CD4-positive, alpha-beta T cell treated with Interleukin-12 subunit alpha and Interleukin-12 subunit beta, for 1 hour (primary cell): ENCODE measurements at regions not wholly inside any gene's neighbourhood (a gene's known extent, or its start where the extent isn't known, plus 50 kb on each side); places are given as distances from the start of the nearest gene placed in this dataset.

Experiments
- DNase-seq: peaks from one replicate; pipeline ENCODE4 v3.0.0-alpha.2; 2020

DNA sequence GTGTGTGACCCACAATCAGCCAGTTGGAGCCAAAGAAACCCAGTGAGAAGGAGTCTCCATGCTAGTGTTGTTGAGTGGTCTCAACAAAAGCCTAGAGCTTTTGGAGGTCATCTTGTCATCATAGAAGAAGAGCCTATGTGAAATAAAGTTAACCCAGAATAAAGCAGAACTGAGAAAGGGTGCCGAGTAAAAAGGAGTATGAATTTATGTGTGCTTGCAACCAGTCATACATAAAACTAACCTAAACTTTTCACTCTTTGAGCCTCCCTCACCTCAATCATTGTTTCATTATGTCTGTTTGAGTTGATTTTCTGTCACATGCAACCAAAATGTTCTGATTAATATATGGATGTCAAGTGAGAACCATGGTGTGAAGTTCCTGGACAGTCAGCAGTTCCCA is 599.3 kb upstream of the ZEB2 start:
- no peak for DNase-seq

DNA sequence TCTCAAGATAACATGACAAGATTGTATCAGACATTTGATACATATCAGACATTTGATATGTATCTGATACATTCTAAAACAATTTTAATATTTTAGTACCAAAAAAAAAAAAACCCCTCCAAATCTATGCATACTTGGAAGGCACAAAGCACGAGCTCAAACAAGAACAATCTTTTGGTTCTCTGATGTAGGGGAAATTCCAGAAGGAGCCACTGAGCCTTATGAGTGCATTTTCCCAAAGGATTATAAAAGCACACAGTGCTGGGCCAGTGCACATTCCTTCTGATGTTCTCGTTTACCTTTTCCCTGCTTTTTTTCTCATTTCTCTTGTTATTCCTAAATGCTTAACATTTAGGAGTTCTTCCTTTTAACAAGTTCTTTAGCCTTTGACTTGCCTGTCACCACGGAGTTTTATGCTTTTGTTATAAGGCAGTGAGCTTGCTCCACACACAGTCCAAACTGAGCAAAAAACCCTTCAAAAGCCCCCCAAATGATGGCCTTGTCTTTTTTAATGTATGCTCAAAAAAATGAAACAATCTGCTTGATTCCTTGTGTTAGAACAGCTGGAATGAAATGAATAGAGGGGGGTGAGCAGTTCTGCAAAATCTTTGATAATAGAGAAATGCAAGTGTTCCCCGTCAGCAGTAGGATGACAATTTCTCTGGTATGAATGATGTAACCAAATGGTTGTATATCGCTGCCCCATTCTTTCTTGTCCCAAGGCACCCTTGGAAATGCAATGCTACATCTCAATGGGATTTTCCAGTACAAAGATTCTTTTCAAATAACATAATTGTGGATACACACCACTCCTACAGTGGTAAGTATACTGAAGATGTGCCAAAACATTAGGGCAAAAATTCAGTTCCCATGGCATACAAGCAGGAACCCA is 597.2 kb upstream of the ZEB2 start:
- no peak for DNase-seq

DNA sequence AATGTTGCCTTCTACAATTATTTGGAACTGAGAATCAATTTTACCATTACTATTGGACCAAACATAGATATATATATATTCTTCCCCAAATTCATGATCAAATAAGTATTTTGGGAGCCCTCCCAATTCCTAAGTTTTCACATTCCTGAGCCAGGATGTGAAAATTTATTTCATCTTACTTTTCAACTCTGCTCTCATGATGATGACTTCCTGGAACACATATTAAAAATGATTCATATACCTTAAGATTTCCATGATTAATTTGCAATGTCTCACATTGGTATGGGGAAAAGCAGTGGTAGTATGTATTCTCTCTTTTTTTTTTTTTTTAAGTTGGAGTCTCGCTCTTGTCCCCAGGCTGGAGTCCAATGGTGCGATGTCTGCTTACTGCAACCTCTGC is 596.1 kb upstream of the ZEB2 start:
- DNase-seq: no peak

DNA sequence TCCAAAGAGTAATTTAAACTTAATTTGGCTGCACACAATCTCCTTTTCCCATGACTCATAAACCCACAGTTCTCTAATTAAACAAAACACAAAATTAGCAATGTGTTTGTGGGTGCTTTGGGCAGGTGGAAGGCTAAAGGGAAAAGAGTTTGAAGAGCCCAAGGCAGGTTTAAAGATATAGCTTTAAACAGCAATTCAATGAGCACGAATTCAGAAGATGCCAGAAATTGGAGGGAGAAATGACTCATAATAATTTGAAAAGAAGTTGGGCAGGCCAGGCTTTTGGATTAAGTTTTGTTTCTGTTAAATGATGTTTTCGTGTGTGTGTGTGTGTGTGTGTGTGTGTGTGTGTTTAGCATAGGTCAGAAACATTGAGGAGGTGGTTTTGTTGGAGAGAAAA is 594.8 kb upstream of the ZEB2 start:
- no peak for DNase-seq

DNA sequence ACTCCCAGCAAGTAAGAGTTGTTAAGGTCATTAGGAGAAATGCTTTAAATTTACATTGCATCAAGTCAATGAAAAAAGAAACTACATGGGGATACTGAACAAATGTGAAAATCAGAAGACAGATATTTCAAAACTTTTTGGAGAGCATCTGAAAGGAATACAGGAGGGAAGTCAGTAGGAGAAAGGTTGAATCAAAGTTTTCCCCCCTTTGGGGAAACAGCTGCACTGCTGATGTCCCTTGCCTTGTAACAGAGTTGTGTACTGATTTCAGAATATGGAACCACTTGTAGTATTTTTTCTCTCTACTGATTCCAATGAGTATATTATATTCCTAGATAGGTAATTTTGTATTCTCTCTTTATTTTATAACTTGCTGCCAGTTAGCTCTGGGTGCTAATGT is 592.5 kb upstream of the ZEB2 start:
- DNase-seq: no peak

DNA sequence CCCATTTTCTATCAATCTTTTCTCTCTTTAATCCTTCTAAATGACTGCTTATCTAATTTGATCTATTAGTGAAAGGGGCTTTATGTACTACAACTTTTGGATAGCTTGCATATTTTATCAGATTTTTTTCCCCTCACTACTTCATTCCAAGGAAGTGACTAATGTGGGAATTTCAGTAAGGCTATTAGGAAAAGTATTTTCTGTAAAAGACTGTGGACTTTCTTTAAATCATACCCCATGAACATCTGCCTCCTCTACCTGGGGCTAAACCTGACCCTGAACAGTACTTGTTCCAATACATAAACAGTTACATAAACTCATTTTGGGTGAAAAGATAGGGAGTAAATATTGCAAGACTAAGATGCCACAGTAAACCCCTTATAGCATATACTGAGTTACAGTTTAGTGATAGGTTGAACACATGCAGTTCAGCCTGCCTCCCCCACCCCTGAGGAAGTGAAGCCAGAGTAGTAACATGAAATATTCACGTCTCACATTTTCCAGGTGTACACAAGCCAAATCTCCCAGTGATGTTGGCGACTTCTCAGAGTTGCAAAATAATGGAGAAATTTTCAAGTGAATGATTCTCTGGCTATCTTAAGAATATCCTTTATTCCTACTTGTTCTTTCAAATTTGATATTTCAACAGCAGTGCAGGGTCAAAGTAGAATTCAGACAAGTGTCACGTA is 590.9 kb upstream of the ZEB2 start:
- DNase-seq: no peak

DNA sequence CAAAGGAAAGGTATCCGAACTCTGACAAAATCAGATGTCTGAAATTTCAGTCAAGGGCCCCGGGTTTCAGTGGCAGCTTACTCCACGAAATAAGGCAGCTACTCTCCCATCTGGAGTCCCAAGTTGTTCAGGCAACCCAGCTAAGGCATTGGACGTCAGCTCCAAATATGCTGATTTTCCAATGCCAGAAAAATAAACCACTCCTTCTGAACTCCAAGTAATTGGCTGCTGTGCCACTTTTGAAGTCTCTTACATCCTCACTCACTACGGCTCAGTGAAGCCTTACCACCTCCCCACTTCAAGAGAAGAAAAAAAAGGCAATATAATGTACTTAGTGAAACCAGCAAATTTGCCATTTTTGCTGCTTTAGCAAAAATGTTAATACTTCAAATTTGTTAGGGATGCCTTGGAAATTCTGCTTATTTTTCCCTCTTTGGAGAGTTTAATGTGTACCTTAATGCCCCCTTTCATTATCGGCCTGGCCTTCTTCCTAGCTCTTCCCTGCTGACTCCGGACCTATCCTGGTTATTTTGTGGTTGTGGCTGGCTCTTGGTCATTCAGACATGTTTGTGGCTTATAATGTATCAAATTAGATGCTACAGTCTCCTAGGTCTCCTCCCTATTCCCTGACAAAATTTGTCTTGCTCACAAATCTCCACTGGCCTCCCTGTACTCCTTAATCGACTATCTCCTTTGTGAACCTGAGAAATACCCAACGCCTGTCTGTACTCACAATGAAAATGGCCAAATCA is 589.2 kb upstream of the ZEB2 start:
- no peak for DNase-seq

DNA sequence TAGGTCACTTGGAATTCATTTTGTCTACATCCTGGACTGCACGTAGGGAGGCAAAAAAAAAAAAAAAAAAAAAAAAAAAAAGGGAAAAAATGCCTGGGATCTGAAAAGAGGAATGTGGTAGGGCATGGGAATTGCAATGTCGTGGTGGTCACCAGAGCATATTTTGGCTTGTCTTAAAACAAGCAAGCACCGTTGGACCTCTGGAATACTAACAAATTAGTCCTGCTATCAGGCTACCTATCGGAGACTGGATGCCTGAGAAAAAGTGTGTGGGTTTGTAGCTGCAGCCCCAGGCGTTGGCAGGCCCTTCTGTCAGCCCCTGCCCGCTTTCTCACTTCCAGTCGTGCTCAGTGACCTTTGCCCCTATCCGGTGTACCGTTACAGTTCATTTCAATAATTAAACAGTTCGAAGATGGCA is 588.5 kb upstream of the ZEB2 start:
- DNase-seq: no peak

DNA sequence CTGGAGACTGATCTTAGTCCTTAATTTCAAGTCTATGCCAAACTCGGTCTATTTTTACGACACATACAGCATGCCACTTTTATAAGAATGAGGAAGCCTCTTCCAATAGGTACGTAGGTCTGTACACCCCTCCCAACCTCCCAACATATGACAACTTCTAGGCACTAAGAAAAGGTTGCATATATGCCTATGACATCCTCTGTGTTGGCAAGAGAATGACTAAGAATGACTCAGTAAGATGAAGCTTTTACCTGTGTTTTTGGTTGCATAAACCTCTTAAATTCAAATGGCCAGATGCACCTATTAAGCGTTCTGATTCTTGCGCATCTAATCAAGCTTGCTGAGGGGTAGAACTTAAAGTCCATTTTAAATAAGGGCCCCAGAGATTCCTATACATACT is 586.4 kb upstream of the ZEB2 start:
- no peak for DNase-seq

DNA sequence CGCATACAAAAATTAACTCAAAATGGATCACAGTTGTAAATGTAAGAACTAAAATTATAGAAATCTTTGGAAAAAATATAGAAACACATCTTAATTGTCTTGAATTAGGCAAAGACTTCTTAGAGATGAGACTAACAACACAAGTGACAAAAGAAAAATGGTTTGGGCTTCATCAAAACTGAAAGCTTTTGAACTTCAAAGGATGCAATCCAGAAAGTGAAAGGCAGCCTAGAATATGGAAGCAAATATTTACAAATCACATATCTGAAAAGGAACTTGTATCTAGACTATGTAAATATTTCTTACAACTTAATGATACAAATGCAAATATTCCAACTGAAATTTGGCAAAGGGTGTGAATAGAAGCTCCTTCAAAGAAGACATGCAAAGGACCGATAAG is 582.8 kb upstream of the ZEB2 start:
- DNase-seq: no peak

DNA sequence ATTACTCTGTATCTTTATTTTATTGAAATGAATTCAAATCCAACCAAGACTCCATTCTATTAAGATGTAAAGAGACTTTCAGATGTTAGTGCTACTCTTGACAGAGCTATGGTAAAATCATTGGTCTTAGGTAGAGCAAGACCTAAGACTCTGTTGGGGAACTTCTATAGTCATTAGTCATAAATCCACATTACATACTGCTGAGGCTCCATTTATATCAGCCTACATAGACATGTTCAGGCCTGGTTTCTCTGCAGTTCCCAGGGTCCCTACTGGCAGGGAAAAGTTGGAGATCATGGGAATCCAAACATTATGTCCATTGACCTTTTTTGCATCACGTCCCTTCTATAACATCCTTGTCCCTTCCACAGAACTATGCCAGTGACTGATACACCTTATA is 580.4 kb upstream of the ZEB2 start:
- no peak for DNase-seq

DNA sequence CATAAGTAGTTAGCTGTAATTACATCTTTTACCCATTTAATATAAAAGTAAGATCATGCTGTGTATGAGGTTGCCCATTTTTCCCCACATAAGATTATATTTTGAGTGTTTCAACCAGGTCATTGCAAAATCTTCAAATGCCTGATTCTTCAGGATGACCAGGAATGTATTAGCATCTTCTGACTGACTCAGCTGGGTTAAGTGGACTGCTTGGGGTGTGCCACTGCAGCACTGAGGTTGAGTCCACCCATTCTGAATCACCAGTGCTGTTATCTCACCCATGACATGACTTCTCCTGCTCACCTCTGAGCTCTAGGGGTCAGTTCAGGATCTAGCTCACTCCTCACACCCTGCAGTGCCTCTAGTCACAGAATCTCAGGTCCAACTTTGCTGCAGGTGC is 576.7 kb upstream of the ZEB2 start:
- no peak for DNase-seq

DNA sequence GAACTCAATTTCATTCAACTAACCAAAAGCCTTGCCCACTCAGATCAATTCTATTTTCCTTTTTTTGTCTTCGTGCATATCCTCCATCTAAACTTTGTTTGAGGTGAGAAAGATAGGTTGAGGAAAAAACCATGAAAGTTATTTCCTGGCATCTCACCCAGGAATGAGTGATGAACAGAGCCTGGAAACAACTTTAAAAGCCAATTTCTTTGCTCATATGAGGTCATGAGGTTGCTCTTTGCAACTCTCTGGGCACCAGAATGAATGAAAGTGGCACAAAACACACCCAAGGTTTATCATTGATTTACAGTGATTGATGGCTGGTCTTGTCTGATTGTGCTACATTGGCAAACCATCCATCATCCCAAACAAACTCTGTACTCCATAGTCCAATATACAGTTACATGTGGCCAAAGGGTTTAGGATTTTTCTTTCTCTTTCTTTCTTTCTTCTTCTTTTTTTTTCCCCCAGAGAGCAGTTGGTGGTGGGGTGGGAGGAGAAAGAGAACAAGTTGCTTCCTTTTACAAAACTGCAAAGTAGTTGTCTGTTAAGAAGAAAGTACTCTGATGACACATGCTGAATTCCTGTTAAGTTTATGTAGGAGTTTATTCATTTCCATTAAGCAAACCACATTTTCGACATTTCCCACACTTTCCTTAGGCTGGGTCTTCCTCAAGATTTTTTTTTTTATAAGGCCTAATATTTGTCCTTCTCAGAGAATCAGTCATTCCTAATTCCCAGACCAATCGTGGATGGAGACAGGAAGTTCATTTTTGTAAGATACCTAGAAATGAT is 575.9 kb upstream of the ZEB2 start:
- no peak for DNase-seq

DNA sequence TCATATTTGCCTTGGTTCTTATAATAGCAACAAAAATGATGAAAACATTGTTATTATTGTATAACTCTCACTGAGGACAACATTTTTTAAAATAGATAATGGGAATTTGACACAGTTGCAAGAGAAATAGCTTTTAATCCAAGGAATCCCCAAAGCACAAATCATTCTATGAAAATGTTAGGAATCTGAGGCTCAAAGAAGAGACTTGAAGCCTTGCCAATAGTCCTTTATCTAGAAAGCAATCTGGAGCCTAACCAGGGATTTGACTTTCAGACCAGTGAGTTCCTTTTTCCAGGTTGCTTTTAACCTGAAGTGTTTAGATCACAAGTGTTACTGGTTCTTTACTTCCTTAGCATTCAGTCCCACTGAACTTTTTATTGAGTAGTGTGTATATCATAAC is 574.5 kb upstream of the ZEB2 start:
- DNase-seq: no peak

DNA sequence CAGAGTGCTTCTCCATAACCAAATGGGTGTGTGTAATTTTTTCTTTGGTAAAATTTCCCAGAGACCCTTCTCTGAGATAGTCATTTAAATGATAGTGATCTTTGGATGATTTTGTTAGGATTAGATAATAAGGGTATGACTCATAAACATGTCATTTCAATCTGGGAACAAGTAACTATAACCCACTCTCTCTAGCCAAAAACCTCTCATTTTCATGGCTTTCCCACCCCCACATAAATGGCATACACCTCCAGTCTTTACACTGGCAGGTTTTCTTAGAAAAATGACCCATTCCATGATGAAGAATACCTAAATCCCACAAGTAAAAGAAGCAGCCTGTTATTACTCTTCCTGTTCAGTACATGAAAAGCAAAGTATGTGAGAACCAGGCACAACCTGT is 572.0 kb upstream of the ZEB2 start:
- no peak for DNase-seq

DNA sequence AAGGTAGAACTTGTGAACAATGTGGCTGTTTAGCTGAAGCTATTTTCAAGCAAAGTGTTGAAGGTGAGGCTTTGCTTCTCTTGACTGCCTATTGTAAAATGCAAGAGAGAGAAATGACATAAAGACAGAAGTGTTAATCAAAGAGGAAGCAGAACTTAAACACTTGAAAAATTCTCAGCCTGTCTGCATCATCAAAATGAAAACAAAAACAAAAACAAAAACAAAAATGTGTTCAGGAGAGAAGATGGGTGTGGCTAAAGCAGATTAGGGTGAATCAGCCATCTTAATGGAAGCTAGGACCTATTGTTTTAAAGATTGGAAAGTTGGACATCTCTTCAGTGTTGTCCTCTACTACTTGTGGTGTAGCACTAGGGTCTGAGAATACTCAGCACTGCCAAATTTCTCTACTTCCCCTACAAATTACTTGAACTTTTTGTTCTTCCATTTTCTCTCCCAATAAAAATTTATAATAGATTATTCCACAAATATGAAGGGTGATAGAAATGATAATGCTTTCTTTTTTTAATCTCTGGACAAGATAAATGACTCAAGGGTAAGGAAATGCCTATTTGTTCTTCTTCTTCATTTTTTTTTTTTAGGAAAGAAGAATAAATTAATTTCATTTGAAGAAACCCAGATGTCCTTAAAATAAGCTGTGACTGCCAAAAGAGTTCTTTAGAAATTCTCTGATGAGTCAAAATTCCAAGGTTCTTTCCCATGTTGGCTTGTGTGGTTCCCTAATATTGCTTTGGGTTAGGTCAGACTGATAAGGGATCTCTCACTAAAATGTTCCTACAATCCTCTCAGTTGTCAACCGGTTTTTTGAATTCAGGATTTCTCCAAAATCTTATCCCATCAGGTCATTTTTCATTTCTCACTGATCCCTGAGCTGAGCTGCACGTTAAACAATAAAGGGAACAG is 571.2 kb upstream of the ZEB2 start:
- DNase-seq: no peak

DNA sequence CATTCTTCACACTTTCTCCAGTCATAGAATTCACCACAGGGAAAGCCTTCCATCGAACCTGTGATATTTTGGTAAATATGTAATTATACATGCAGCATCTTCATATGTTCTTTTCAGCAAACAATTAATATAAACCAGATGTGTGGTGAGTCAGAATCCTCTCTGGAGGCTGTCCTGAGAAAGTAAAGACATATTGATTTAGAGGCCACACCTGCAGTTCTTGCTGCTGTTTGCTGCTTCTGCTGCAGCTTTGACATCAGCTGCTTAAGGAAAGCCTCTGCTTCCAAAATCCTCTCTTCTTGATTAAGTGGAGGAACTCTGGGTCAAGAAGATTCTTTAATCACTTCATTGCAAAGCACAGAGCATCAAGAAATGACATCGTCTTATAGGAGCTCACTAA is 568.8 kb upstream of the ZEB2 start:
- no peak for DNase-seq

DNA sequence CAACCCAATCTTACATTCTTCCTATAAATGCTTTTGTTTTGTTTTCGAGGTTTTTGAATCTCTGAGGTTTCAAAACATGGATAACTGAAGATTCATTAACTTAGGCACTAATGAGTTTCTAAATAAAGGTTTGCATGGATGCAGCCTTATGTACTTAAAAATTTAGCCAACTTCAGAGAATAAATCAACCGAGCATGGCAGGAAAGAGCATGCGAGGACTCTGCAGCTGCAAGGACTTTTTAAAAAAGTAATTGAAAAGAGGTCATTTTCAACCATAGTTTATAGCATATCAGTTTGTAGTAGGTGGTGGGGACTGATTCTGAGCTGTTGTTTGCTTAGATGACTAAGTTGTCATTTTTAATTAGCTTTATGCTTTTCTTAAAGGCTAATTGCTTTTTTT is 567.0 kb upstream of the ZEB2 start:
- DNase-seq: no peak

DNA sequence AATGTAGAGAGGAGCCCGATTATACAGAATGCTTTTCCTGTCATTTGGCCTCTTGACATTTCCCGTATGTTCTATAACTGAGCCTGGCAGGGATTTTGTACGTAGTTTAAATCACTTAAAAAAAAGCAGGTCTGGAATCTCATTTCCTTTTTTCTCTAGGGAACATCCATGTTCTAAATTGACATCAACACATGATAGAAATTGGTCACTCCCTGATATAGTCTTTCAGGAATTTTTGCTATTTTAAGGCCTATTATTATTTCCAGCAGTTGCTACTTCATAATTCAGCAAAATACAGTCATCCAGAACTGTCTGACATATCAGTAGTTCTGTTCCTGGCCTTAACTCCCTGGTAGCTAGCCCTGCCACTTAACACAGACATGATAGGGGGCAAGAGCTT is 565.7 kb upstream of the ZEB2 start:
- DNase-seq: no peak

DNA sequence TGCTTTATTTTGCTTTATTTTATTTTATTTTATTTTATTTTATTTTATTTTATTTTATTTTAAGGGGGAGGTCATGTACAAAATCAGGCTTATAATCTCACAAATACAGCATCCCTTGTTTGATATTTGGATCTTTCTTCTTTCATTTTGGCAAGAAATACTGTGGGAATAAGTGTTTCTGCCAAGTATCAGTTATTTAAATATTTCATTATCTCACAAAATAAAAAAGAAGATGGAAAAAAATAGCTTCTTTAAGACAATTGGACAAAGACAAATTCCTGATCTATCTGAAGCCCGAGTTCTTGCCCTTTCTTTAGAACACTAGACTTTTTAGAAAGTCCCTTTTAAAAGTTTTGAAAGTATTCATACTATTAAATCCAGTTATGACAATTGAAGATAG is 560.5 kb upstream of the ZEB2 start:
- no peak for DNase-seq

DNA sequence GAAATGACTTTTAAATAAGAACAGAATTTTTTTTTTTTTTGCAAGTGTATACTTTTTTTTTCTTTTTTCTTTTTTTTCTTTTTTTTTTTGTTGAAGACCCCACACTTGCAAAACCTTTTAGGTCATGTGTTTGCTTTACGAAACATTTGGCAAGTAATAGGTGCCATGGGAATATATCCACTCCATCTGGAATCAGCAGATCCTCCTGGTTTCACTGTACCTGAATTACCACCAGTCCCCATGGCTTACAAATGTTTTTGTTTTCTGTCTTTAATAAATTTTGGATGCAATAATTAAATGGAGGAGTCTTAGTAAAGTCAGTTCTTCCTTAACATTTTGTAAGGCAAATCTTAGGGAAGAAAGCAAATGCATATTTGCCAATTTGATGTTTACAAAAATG is 559.7 kb upstream of the ZEB2 start:
- no peak for DNase-seq

DNA sequence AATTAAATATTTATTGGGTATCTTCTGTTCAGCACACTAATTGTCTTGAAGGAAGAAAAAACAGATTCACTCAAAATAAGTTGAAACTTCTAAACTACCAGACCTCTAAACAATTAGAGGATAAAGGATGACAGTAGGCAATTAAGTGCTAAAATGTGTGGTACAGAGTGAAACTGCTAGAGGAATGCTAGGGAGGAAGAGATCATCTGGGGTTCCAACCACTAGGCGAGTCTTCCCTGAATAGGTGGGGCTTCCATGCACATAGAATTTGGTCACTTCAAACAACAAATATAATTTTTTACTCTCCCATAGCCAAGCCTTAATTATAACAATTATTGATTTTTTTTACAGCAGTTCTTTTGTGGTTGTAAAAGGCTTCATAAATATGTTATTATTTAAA is 559.0 kb upstream of the ZEB2 start:
- DNase-seq: no peak
